ENCODE measurements at regions not wholly inside any gene's neighbourhood (a gene's known extent, or its start where the extent isn't known, plus 50 kb on each side); places are given as distances from the start of the nearest gene placed in this dataset.

DNA sequence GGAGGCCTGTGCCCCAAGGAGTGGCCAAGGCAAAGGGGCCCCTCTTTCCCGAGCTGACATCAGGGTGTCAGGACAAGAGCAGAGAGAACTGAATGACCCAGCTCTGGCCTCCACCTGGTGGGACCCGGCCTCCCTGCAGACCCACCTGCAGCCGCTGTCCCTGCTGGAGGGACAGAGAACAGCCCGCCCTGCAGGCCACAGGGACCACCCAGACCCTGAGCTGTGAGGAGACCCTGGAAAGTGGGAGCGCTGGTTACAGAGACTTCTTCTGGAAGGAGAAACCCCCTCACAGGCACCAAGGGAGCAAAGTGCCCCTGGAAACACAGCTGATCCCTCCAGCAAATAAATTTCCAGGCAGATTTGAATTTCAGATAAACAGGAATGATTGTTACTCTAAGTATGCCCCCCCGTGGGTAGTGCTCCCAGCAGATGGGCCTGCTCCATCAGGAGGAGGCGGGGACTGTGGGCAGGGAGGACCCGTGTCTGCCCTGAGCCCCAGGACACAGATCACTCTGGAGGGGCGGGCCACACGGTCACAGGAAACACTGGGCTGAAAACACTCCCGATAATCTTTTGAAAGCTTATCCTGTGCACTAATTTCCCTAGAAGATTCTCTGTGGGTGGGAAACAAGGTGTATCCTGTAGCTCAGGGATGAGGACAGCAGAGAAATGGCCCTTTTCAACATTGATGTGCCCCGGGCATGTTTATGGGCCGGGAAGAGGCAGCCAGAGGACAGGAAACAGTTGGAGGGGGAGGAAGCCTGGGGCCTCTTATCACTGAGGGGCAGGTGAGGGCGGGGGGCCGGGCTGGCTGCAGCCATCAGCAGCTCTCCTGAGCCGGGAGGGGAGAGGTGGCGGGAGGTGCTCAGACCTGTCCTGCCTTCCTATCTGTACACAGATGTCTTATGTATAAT is 276.0 kb downstream of the ADGRD1 start (continued):
- TF ChIP-seq RB1 (IDR thresholded peaks at IDR 0.05; ENCODE audit: low read depth): 0 out of 2 replicates have a peak, but pooled peaks have one; percentile 18
- TF ChIP-seq ZNF668 (CRISPR knock-in tag; IDR thresholded peaks at IDR 0.05): peak; percentile 39; the same call in 1 of the 2 replicates
- TF ChIP-seq, protein P1, sequence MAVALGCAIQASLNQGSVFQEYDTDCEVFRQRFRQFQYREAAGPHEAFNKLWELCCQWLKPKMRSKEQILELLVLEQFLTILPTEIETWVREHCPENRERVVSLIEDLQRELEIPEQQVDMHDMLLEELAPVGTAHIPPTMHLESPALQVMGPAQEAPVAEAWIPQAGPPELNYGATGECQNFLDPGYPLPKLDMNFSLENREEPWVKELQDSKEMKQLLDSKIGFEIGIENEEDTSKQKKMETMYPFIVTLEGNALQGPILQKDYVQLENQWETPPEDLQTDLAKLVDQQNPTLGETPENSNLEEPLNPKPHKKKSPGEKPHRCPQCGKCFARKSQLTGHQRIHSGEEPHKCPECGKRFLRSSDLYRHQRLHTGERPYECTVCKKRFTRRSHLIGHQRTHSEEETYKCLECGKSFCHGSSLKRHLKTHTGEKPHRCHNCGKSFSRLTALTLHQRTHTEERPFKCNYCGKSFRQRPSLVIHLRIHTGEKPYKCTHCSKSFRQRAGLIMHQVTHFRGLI (CRISPR knock-in tag; IDR thresholded peaks at IDR 0.05): no peak
- 0 out of 2 replicates have a peak, but pooled peaks have one; percentile 28 for TF ChIP-seq GATA2 (CRISPR knock-in tag; IDR thresholded peaks at IDR 0.05)
- no peak for TF ChIP-seq MCM7 (IDR thresholded peaks at IDR 0.05)
- TF ChIP-seq PHF20 (IDR thresholded peaks at IDR 0.05; ENCODE audit: partially characterized antibody): no peak
- TF ChIP-seq RNF2 (IDR thresholded peaks at IDR 0.05): peak; percentile 95
- TF ChIP-seq ZEB2 (IDR thresholded peaks at IDR 0.05): peak; percentile 95
- peak; percentile 60 for TF ChIP-seq NFIC (IDR thresholded peaks at IDR 0.05)
- no peak; the same call in 1 of the 2 replicates for TF ChIP-seq JUND (IDR thresholded peaks at IDR 0.05; ENCODE audit: borderline replicate concordance, low read depth, low read length)
- peak; percentile 7; the same call in 1 of the 3 replicates for TF ChIP-seq JUND (tag; IDR thresholded peaks at IDR 0.05; ENCODE audit: borderline replicate concordance, low read depth, low read length)
- peak; percentile 62 for TF ChIP-seq HDAC3 (IDR thresholded peaks at IDR 0.05; ENCODE audit: borderline replicate concordance, partially characterized antibody)
- TF ChIP-seq CBX3 (IDR thresholded peaks at IDR 0.05; ENCODE audit: borderline replicate concordance in 1 of 2, low read length in 2 of 2): 0 out of 3 replicates have a peak, but pooled peaks of 1 of the 2 experiments have one; percentile 60
- TF ChIP-seq CHD2 (IDR thresholded peaks at IDR 0.05; ENCODE audit: low read depth, low read length): 0 out of 2 replicates have a peak, but pooled peaks have one; percentile 13
- peak; percentile 35; the same call in 1 of the 2 replicates for TF ChIP-seq CXXC5 (CRISPR knock-in tag; IDR thresholded peaks at IDR 0.05)
- TF ChIP-seq EP300 (IDR thresholded peaks at IDR 0.05; ENCODE audit: low read length): peak; percentile 86
- peak; percentile 7; the same call in 1 of the 2 replicates for TF ChIP-seq ILF3 (IDR thresholded peaks at IDR 0.05; ENCODE audit: borderline replicate concordance)
